Mesothelial cell of epicardium (in vitro differentiated cells): ENCODE measurements at regions not wholly inside any gene's neighbourhood (a gene's known extent, or its start where the extent isn't known, plus 50 kb on each side); places are given as distances from the start of the nearest gene placed in this dataset.

ENCODE experiments used
- DNase-seq, 2 experiments: peaks; one replicate each; pipeline ENCODE4 v3.0.0; 2021; ENCODE audit warnings: low spot score in 2 of 2; ENCODE audit not compliant: unreplicated experiment in 2 of 2
- H3K27ac Mint-ChIP-seq: 2 replicates; pipeline ENCODE4 v1.8.0; 2021; ENCODE audit warnings: mixed read lengths
- H3K27me3 Mint-ChIP-seq: 2 replicates; pipeline ENCODE4 v1.8.0; 2021; ENCODE audit warnings: low read depth, mixed read lengths
- H3K36me3 Mint-ChIP-seq: 2 replicates; pipeline ENCODE4 v1.8.0; 2021; ENCODE audit warnings: mixed read lengths
- H3K4me1 Mint-ChIP-seq: 2 replicates; pipeline ENCODE4 v1.8.0; 2021; ENCODE audit warnings: mixed read lengths
- H3K4me3 Mint-ChIP-seq: 2 replicates; pipeline ENCODE4 v1.8.0; 2021; ENCODE audit warnings: mild to moderate bottlenecking, moderate library complexity, mixed read lengths
- H3K9me3 Mint-ChIP-seq: 2 replicates; pipeline ENCODE4 v1.8.0; 2021; ENCODE audit warnings: mixed read lengths
- TF ChIP-seq, protein P1 (sequence below): fragments of 200-600 bp; sonication (generic); IDR thresholded peaks from one replicate; pipeline ENCODE4 v1.5.0; 2021; ENCODE audit warnings: antibody characterized with exemption; ENCODE audit not compliant: unreplicated experiment

- Mint-ChIP-seq H3K27me3 (no peaks in the 10 kb centered on the region), H3K9me3 (peaks cover 36% of the 10 kb centered on the region), H3K4me3 (no peak overlapping the region), H3K4me1 (peaks cover 13% of the 10 kb centered on the region), H3K36me3 (peaks cover 2% of the 10 kb centered on the region), H3K27ac (no peak overlapping the region)
- DNase-seq: no peak
- TF ChIP-seq, protein P1, sequence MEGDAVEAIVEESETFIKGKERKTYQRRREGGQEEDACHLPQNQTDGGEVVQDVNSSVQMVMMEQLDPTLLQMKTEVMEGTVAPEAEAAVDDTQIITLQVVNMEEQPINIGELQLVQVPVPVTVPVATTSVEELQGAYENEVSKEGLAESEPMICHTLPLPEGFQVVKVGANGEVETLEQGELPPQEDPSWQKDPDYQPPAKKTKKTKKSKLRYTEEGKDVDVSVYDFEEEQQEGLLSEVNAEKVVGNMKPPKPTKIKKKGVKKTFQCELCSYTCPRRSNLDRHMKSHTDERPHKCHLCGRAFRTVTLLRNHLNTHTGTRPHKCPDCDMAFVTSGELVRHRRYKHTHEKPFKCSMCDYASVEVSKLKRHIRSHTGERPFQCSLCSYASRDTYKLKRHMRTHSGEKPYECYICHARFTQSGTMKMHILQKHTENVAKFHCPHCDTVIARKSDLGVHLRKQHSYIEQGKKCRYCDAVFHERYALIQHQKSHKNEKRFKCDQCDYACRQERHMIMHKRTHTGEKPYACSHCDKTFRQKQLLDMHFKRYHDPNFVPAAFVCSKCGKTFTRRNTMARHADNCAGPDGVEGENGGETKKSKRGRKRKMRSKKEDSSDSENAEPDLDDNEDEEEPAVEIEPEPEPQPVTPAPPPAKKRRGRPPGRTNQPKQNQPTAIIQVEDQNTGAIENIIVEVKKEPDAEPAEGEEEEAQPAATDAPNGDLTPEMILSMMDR: no peak
These were observed 137.3 kb upstream of the RHOBTB1 start for GRCh38 chr10:61081301-61081700.

DNA sequence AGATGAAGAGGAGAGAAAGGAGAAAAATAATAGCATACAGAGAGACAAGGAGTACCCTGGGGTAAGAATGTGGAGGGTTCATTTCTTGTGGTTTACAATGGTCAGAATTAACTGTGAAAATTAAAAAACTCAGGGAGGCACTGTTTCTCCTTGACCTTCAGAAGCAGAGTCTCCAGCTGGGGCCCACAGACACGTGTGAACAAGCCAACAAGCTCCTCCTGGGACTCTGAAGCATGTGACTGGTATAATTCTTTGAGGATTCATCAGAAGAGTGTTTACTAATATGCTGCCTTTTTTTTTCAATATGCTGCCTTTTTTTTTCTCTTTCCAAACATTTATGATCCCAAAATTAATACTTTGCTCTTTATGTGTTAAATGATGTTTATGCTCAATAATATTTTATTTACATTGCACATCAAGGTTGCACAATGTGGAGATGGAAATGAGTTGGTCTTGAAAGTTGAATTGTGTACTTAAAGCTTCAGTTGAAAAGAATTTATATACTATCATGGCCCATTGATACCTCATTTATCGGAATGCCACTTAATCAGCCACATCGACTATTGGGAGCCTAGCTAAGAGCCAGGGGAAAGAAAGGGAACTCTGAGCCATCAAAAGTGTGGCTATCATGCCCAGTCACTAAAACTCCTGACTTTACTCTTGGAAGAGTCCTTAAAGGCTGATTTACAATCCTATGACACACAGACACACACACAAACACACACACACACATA, 134.7 kb upstream of the RHOBTB1 start:
- Mint-ChIP-seq H3K27ac (no peak overlapping the region), H3K27me3 (no peaks in the 10 kb centered on the region), H3K4me3 (no peak overlapping the region), H3K9me3 (peaks cover 12% of the 10 kb centered on the region), H3K36me3 (no peaks in the 10 kb centered on the region), H3K4me1 (peaks cover 23% of the 10 kb centered on the region)
- TF ChIP-seq, protein P1: no peak
- no peak for DNase-seq

DNA sequence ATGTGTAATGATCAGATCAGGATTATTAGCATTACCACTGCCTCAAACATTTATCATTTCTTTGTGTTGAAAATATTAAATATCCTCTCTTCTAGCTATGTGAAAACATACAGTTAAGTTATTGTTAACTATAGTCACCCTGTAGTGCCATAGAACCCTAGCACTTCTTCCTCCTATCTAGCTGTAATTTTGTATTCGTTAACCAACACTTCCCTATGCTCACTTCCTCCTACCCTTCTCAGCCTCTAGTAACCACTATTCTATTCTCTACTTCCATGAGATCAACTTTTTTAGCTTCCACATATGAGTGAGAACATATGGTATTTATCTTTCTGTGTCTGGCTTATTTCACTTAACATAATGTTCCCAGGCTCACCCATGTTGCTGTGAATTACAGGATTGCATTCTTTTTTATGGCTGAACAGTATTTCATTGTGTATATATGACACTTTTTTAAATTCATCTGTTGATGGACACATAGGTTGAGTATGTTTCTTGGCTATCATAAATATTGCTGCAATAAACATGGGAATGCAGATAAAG, 132.7 kb upstream of the RHOBTB1 start:
- no peaks in the 10 kb centered on the region for H3K27me3 Mint-ChIP-seq
- H3K36me3 Mint-ChIP-seq: no peaks in the 10 kb centered on the region
- TF ChIP-seq, protein P1: no peak
- no peak overlapping the region for H3K4me3 Mint-ChIP-seq
- H3K4me1 Mint-ChIP-seq: peaks cover 23% of the 10 kb centered on the region
- H3K27ac Mint-ChIP-seq: no peak overlapping the region
- H3K9me3 Mint-ChIP-seq: peaks cover 3% of the 10 kb centered on the region
- DNase-seq: no peak

DNA sequence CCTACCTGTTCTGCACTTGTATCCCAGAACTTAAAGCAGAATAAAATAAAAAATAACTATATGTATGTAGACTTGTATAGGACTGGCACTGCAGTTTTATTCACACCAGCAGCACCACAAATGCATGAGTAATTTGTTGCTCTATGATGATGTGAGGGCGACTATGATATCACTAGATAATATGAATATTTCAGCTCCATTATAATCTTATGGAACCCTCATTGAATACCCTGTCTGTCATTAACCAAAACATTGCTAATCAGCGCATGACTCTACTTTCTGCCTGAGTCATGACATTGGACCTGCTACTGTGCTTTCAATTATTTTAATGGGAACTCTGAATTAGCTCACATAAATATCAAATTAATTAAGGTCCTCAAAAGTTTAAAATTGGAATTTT, 129.4 kb upstream of the RHOBTB1 start:
- DNase-seq: no peak
- H3K36me3 Mint-ChIP-seq: peaks cover 2% of the 10 kb centered on the region
- no peak overlapping the region for H3K4me3 Mint-ChIP-seq
- H3K27me3 Mint-ChIP-seq: no peaks in the 10 kb centered on the region
- no peak overlapping the region for H3K27ac Mint-ChIP-seq
- H3K9me3 Mint-ChIP-seq: peaks cover 7% of the 10 kb centered on the region
- H3K4me1 Mint-ChIP-seq: peaks cover 36% of the 10 kb centered on the region
- TF ChIP-seq, protein P1: no peak

DNA sequence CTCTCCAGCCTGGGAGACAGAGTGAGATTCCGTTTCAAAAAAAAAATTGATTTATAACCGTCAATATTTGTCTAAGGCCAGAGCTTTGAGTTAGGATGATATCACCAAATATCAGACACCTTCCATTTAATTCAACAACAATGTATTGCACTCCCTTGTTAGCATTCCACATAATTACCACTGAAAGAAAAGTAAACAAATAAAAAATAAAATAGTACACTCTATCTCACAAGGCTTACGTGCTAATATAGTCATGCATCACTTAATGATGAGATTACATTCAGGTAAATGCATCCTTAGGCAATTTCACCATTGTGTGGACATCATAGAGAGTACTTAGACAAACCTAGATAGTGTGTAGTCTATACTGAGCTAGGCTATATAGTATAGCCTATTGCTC, 127.6 kb upstream of the RHOBTB1 start:
- TF ChIP-seq, protein P1: no peak
- DNase-seq: no peak
- H3K27me3 Mint-ChIP-seq: no peaks in the 10 kb centered on the region
- peaks cover 4% of the 10 kb centered on the region for H3K9me3 Mint-ChIP-seq
- peaks cover 46% of the 10 kb centered on the region for H3K4me1 Mint-ChIP-seq
- no peak overlapping the region for H3K27ac Mint-ChIP-seq
- no peak overlapping the region for H3K4me3 Mint-ChIP-seq
- H3K36me3 Mint-ChIP-seq: peaks cover 2% of the 10 kb centered on the region
